ENCODE measurements at regions not wholly inside any gene's neighbourhood (a gene's known extent, or its start where the extent isn't known, plus 50 kb on each side); places are given as distances from the start of the nearest gene placed in this dataset.

DNA sequence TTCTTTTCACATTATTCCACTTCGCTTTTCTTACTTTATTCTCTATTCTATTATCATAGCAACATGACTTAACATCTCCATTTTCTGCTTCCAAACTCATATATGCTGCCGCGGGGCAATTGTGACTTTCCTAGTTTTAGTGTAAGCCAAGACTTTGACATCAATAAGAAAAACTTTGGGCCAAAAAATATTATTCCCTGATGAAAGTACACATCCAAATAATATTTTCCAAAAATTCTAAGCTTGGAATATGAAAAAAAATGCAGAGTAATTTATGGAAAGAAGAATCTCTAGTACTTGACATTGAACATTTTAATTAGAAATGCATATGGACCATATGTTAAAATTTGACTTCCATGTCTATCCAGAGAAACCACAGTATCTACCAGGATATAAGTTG, 995.1 kb upstream of the INTU start:
- Histone ChIP-seq H3F3A (ENCODE audit: insufficient read depth, low read length) (no peaks in the 10 kb centered on the region), H3K4me2 (ENCODE audit: low read depth, low read length) (no peak overlapping the region), H4K20me1 (ENCODE audit: insufficient read depth, low read length) (no peaks in the 10 kb centered on the region), H3K79me2 (ENCODE audit: low read length) (no peaks in the 10 kb centered on the region), H3K4me1 (ENCODE audit: low read length) (no peaks in the 10 kb centered on the region), H3K27me3 (replicated peaks; ENCODE audit: insufficient read depth, low read length) (no peaks in the 10 kb centered on the region), H3K9ac (ENCODE audit: low read length) (no peak overlapping the region), H3K4me3 (ENCODE audit: low read length) (no peak overlapping the region), H3K36me3 (replicated peaks; ENCODE audit: insufficient read depth, low read length) (no peaks in the 10 kb centered on the region), H3K9me3 (replicated peaks; ENCODE audit: insufficient read depth, low read length) (no peaks in the 10 kb centered on the region), H3K9me2 (replicated peaks; ENCODE audit: insufficient read depth, low read length) (no peaks in the 10 kb centered on the region), H2AFZ (ENCODE audit: low read length) (no peak overlapping the region), H3K27ac (ENCODE audit: low read length) (no peak overlapping the region)
- TF ChIP-seq EZH2 (optimal IDR thresholded peaks at IDR 0.05; ENCODE audit: low read depth, low read length) (no peak), EZH2phosphoT487 (IDR thresholded peaks at IDR 0.05; ENCODE audit: low read length) (no peak)
- TF ChIP-seq, protein P1, sequence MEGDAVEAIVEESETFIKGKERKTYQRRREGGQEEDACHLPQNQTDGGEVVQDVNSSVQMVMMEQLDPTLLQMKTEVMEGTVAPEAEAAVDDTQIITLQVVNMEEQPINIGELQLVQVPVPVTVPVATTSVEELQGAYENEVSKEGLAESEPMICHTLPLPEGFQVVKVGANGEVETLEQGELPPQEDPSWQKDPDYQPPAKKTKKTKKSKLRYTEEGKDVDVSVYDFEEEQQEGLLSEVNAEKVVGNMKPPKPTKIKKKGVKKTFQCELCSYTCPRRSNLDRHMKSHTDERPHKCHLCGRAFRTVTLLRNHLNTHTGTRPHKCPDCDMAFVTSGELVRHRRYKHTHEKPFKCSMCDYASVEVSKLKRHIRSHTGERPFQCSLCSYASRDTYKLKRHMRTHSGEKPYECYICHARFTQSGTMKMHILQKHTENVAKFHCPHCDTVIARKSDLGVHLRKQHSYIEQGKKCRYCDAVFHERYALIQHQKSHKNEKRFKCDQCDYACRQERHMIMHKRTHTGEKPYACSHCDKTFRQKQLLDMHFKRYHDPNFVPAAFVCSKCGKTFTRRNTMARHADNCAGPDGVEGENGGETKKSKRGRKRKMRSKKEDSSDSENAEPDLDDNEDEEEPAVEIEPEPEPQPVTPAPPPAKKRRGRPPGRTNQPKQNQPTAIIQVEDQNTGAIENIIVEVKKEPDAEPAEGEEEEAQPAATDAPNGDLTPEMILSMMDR (IDR thresholded peaks at IDR 0.05; ENCODE audit: low read length): no peak
- no peak for DNase-seq

DNA sequence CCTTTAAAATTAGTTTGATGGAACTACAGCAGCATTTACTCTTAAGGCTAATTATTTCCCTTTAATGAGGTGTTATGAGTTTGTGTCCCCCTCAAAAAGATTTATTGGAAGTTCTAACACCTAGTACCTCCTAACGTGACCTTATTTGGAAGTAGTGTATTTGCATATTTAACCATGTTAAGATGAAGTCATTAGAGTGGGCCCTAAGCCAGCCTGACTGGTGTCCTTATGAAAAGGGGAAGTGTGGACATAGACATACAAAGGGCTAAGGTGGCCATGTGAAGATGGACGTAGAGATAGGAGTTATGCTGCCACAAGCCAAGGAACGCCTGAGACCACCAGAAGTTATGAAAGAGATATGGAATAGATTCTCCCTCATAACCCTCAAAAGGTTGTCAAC, 985.4 kb upstream of the INTU start:
- H3K27me3 ChIP-seq (replicated peaks; ENCODE audit: insufficient read depth, low read length): no peaks in the 10 kb centered on the region
- no peaks in the 10 kb centered on the region for H3K9me3 ChIP-seq (replicated peaks; ENCODE audit: insufficient read depth, low read length)
- no peak overlapping the region for H3K9ac ChIP-seq (ENCODE audit: low read length)
- H3K4me3 ChIP-seq (ENCODE audit: low read length): no peak overlapping the region
- H3K9me2 ChIP-seq (replicated peaks; ENCODE audit: insufficient read depth, low read length): no peaks in the 10 kb centered on the region
- no peak overlapping the region for H2AFZ ChIP-seq (ENCODE audit: low read length)
- H3K4me1 ChIP-seq (ENCODE audit: low read length): no peaks in the 10 kb centered on the region
- no peak overlapping the region for H3K4me2 ChIP-seq (ENCODE audit: low read depth, low read length)
- H3K79me2 ChIP-seq (ENCODE audit: low read length): no peaks in the 10 kb centered on the region
- TF ChIP-seq EZH2 (optimal IDR thresholded peaks at IDR 0.05; ENCODE audit: low read depth, low read length) (no peak), EZH2phosphoT487 (IDR thresholded peaks at IDR 0.05; ENCODE audit: low read length) (no peak)
- TF ChIP-seq, protein P1 (IDR thresholded peaks at IDR 0.05; ENCODE audit: low read length): no peak
- H3K27ac ChIP-seq (ENCODE audit: low read length): no peak overlapping the region
- no peak for DNase-seq
- H3F3A ChIP-seq (ENCODE audit: insufficient read depth, low read length): no peaks in the 10 kb centered on the region
- H3K36me3 ChIP-seq (replicated peaks; ENCODE audit: insufficient read depth, low read length): no peaks in the 10 kb centered on the region
- no peaks in the 10 kb centered on the region for H4K20me1 ChIP-seq (ENCODE audit: insufficient read depth, low read length)

DNA sequence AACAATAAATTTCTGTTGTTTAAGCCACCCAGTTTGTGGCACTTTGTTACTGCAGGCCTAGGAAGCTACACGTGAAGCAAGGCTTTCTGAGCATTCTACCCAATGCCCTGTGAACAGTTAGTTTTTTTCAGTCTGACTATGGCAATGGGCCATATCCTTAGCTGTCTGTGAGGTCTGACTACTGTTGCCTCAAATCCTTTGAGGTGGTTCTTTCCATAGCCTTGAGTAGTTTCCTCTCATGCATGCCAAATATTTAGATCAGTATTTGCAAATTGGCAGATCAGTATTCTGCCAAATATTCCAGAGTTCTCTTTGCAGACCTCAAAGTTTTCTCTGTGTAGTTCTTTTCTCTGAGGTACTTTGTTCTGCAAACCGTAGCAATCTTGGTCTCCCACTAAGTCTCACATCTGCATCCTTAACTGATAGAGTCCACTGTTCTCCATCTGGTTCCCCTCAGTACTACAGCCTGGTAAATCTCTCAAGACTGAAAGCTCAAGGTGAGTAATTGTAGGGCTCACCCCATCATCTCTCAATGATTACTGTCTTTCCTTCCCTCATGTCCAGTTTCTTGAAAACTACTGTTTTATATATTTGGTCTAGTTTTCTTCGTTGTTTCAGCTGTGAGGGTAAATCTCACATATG, 984.9 kb upstream of the INTU start:
- DNase-seq: no peak
- Histone ChIP-seq H2AFZ (ENCODE audit: low read length) (no peak overlapping the region), H3K9ac (ENCODE audit: low read length) (no peak overlapping the region), H3K9me3 (replicated peaks; ENCODE audit: insufficient read depth, low read length) (no peaks in the 10 kb centered on the region), H3K79me2 (ENCODE audit: low read length) (no peaks in the 10 kb centered on the region), H3K36me3 (replicated peaks; ENCODE audit: insufficient read depth, low read length) (no peaks in the 10 kb centered on the region), H3K27me3 (replicated peaks; ENCODE audit: insufficient read depth, low read length) (no peaks in the 10 kb centered on the region), H4K20me1 (ENCODE audit: insufficient read depth, low read length) (no peaks in the 10 kb centered on the region), H3K4me2 (ENCODE audit: low read depth, low read length) (no peak overlapping the region), H3K9me2 (replicated peaks; ENCODE audit: insufficient read depth, low read length) (no peaks in the 10 kb centered on the region), H3F3A (ENCODE audit: insufficient read depth, low read length) (no peaks in the 10 kb centered on the region), H3K4me3 (ENCODE audit: low read length) (no peak overlapping the region), H3K4me1 (ENCODE audit: low read length) (no peaks in the 10 kb centered on the region), H3K27ac (ENCODE audit: low read length) (no peak overlapping the region)
- no peak for TF ChIP-seq EZH2 (optimal IDR thresholded peaks at IDR 0.05; ENCODE audit: low read depth, low read length)
- no peak for TF ChIP-seq EZH2phosphoT487 (IDR thresholded peaks at IDR 0.05; ENCODE audit: low read length)
- TF ChIP-seq, protein P1 (IDR thresholded peaks at IDR 0.05; ENCODE audit: low read length): no peak
